ENCODE measurements at regions not wholly inside any gene's neighbourhood (a gene's known extent, or its start where the extent isn't known, plus 50 kb on each side); places are given as distances from the start of the nearest gene placed in this dataset.
A peak's percentile ranks its signal among the peaks of the same experiment; 100 is the strongest.

DNA sequence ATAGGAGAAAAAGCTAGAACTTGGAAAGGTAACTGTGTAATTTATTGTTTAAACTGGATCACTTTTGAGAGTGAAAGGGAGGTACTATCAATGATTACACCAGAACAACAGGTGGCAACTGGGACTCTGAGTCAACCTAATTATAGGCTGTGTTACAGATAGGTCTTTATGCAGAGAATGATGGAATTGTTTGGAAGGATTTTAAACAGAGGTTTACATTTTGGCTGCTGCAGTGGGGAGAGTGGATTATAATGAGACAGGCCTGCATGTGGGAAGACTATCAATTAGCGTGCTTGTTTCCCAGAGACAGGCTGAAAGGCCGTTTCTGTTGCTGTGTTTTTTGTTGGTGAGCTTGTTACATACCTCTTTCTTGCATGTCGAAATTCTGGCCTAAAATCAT is 432.9 kb downstream of the PLA2G4A start:
- H3K4me1 ChIP-seq = no peaks in the 10 kb centered on the region
- ChIA-PET CTCF (interaction anchor here (0.6 kb wide), 1 partner anchor 210 kb away, joined by 3 read pairs; no protein-coding TSS in a partner anchor), POLR2A (no interaction called here)
- WGBS (ENCODE audit: missing lambda C conversion rate) = 44% methylated on average over 3 of the region's 3 CpGs
- FAIRE-seq (no peak), ATAC-seq (no peak), DNase-seq (ENCODE audit: low read depth in 1 of 2, low spot score in 1 of 2) (no peak)
- H3K4me3 ChIP-seq = no peak overlapping the region
- TF ChIP-seq HOXB13 (CRISPR knock-in tag; IDR thresholded peaks at IDR 0.05; ENCODE audit: low read depth) = no peak
- TF ChIP-seq ZNF302 (CRISPR knock-in tag; IDR thresholded peaks at IDR 0.05) = no peak
- TF ChIP-seq HOXB5 (CRISPR knock-in tag; IDR thresholded peaks at IDR 0.05) = no peak
- no peak for TF ChIP-seq FOSB (CRISPR knock-in tag; IDR thresholded peaks at IDR 0.05)
- H3K4me2 ChIP-seq = no peak overlapping the region
- H3K27ac ChIP-seq = no peak overlapping the region
- no peaks in the 10 kb centered on the region for H3K9me3 ChIP-seq

DNA sequence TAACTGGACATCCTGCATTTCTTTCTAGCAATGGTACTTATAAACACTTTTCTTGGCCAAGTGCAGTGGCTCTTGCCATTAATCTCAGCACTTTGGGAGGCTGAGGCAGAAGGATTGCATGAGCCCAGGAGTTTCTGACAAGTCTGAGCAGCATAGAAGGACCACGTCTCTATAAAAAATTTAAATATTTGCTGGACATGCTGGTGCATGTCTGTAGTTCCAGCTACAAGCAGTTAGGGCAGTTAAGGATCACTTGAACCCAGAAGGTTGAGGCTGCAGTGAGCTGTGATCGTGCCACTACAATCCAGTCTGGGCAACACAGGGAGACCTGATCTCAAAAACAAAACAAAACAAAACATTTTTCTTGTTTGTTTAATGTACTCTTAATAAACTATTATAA is 434.0 kb downstream of the PLA2G4A start:
- ATAC-seq = no peak
- H3K4me1 ChIP-seq = no peaks in the 10 kb centered on the region
- H3K27ac ChIP-seq = no peak overlapping the region
- H3K9me3 ChIP-seq = no peaks in the 10 kb centered on the region
- 32% methylated on average over 2 of the region's 2 CpGs for WGBS (ENCODE audit: missing lambda C conversion rate)
- no peak for DNase-seq (ENCODE audit: low read depth in 1 of 2, low spot score in 1 of 2)
- CTCF ChIA-PET = no interaction called here
- FAIRE-seq = no peak
- POLR2A ChIA-PET = no interaction called here
- H3K4me3 ChIP-seq = no peak overlapping the region
- TF ChIP-seq BHLHE40 (IDR thresholded peaks at IDR 0.05; ENCODE audit: low read depth, low read length) (no peak), RAD21 (conservative IDR thresholded peaks at IDR 0.05 in 1 of 2, IDR thresholded peaks at IDR 0.05 in 1 of 2) (no peak), MAFK (IDR thresholded peaks at IDR 0.05; ENCODE audit: partially characterized antibody) (no peak), PHF8 (IDR thresholded peaks at IDR 0.05; ENCODE audit: borderline replicate concordance, low read depth) (no peak), FOSL2 (IDR thresholded peaks at IDR 0.05) (no peak), FOSL2 (CRISPR knock-in tag; IDR thresholded peaks at IDR 0.05) (no peak), ZC3H11A (IDR thresholded peaks at IDR 0.05) (no peak), KDM5A (IDR thresholded peaks at IDR 0.05) (no peak), EHF (CRISPR knock-in tag; IDR thresholded peaks at IDR 0.05) (no peak), POLR2AphosphoS2 (conservative IDR thresholded peaks at IDR 0.05; ENCODE audit: low read length) (no peak), RCOR1 (IDR thresholded peaks at IDR 0.05; ENCODE audit: low read depth, low read length) (no peak), ZSCAN20 (CRISPR knock-in tag; IDR thresholded peaks at IDR 0.05) (no peak), GATA3 (IDR thresholded peaks at IDR 0.05; ENCODE audit: borderline replicate concordance) (no peak), JUN (IDR thresholded peaks at IDR 0.05) (no peak)
- TF ChIP-seq, protein P1, sequence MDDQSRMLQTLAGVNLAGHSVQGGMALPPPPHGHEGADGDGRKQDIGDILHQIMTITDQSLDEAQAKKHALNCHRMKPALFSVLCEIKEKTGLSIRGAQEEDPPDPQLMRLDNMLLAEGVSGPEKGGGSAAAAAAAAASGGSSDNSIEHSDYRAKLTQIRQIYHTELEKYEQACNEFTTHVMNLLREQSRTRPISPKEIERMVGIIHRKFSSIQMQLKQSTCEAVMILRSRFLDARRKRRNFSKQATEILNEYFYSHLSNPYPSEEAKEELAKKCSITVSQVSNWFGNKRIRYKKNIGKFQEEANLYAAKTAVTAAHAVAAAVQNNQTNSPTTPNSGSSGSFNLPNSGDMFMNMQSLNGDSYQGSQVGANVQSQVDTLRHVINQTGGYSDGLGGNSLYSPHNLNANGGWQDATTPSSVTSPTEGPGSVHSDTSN (IDR thresholded peaks at IDR 0.05) = no peak
- TF ChIP-seq, protein P2, sequence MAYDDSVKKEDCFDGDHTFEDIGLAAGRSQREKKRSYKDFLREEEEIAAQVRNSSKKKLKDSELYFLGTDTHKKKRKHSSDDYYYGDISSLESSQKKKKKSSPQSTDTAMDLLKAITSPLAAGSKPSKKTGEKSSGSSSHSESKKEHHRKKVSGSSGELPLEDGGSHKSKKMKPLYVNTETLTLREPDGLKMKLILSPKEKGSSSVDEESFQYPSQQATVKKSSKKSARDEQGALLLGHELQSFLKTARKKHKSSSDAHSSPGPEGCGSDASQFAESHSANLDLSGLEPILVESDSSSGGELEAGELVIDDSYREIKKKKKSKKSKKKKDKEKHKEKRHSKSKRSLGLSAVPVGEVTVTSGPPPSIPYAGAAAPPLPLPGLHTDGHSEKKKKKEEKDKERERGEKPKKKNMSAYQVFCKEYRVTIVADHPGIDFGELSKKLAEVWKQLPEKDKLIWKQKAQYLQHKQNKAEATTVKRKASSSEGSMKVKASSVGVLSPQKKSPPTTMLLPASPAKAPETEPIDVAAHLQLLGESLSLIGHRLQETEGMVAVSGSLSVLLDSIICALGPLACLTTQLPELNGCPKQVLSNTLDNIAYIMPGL (CRISPR knock-in tag; IDR thresholded peaks at IDR 0.05; ENCODE audit: borderline replicate concordance) = no peak
- TF ChIP-seq, protein P3, sequence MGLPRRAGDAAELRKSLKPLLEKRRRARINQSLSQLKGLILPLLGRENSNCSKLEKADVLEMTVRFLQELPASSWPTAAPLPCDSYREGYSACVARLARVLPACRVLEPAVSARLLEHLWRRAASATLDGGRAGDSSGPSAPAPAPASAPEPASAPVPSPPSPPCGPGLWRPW (IDR thresholded peaks at IDR 0.05) = no peak
- no peak overlapping the region for H3K4me2 ChIP-seq

DNA sequence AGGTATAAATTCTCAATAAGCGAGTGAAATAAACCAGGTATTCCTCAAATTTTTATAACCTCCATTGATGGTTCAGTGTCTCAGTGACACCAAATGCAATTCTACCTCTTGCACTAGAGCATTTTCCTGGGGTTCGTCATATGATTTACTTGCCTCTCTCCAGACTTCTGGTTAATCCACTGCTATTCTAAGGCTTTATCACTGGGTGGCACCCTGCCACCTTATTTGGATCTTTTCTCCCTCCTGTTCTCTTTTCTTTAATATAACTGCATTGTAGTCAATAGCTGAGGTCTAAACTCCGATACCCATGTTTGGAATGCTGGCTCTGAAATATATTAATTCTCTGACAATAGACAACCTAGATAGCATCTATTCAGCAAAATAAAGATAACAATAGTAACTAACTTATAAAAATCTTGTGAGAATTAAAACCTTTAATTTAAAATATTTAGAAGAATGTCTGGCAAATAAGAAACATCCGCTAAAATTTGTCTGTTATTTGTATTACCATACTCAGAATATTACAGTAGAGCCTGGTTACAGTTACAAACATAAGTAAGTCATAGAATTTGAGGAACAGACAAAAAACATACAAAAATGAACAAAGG is 436.4 kb downstream of the PLA2G4A start:
- FAIRE-seq (no peak), ATAC-seq (peak; percentile 86 to 88), DNase-seq (ENCODE audit: low read depth in 1 of 2, low spot score in 1 of 2) (peak; percentile 33 to 61)
- WGBS (ENCODE audit: missing lambda C conversion rate) = 14% methylated on average over 4 of the region's 4 CpGs
- POLR2A ChIA-PET = no interaction called here
- Histone ChIP-seq H3K27ac (no peak overlapping the region), H3K4me3 (no peak overlapping the region), H3K9me3 (no peaks in the 10 kb centered on the region), H3K4me1 (no peaks in the 10 kb centered on the region), H3K4me2 (0 out of 3 replicates have a peak overlapping the region, but pooled peaks have one; percentile 13)
- CTCF ChIA-PET = interaction anchor here (0.7 to 1.8 kb wide), 7 partner anchors 12 to 1890 kb away, joined by 3 to 5 read pairs (median 3); no protein-coding TSS in a partner anchor
- TF ChIP-seq RAD21 (conservative IDR thresholded peaks at IDR 0.05 in 1 of 2, IDR thresholded peaks at IDR 0.05 in 1 of 2) (peak; percentile 73 to 85), MAZ (IDR thresholded peaks at IDR 0.05; ENCODE audit: borderline replicate concordance, low read depth, low read length) (no peak), POLR2AphosphoS2 (conservative IDR thresholded peaks at IDR 0.05; ENCODE audit: low read length) (no peak), SMC3 (IDR thresholded peaks at IDR 0.05) (peak; percentile 70)
- TF ChIP-seq, protein P4, sequence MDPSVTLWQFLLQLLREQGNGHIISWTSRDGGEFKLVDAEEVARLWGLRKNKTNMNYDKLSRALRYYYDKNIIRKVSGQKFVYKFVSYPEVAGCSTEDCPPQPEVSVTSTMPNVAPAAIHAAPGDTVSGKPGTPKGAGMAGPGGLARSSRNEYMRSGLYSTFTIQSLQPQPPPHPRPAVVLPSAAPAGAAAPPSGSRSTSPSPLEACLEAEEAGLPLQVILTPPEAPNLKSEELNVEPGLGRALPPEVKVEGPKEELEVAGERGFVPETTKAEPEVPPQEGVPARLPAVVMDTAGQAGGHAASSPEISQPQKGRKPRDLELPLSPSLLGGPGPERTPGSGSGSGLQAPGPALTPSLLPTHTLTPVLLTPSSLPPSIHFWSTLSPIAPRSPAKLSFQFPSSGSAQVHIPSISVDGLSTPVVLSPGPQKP (IDR thresholded peaks at IDR 0.05; ENCODE audit: low read depth, low read length) = no peak
- TF ChIP-seq, protein P5, sequence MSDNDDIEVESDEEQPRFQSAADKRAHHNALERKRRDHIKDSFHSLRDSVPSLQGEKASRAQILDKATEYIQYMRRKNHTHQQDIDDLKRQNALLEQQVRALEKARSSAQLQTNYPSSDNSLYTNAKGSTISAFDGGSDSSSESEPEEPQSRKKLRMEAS (IDR thresholded peaks at IDR 0.05) = no peak
- TF ChIP-seq, protein P6, sequence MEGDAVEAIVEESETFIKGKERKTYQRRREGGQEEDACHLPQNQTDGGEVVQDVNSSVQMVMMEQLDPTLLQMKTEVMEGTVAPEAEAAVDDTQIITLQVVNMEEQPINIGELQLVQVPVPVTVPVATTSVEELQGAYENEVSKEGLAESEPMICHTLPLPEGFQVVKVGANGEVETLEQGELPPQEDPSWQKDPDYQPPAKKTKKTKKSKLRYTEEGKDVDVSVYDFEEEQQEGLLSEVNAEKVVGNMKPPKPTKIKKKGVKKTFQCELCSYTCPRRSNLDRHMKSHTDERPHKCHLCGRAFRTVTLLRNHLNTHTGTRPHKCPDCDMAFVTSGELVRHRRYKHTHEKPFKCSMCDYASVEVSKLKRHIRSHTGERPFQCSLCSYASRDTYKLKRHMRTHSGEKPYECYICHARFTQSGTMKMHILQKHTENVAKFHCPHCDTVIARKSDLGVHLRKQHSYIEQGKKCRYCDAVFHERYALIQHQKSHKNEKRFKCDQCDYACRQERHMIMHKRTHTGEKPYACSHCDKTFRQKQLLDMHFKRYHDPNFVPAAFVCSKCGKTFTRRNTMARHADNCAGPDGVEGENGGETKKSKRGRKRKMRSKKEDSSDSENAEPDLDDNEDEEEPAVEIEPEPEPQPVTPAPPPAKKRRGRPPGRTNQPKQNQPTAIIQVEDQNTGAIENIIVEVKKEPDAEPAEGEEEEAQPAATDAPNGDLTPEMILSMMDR (IDR thresholded peaks at IDR 0.05) = peak; percentile 75
- TF ChIP-seq, protein P3 (IDR thresholded peaks at IDR 0.05) = no peak

All from A549 (cell line).